ENCODE measurements at regions not wholly inside any gene's neighbourhood (a gene's known extent, or its start where the extent isn't known, plus 50 kb on each side); places are given as distances from the start of the nearest gene placed in this dataset.

DNA sequence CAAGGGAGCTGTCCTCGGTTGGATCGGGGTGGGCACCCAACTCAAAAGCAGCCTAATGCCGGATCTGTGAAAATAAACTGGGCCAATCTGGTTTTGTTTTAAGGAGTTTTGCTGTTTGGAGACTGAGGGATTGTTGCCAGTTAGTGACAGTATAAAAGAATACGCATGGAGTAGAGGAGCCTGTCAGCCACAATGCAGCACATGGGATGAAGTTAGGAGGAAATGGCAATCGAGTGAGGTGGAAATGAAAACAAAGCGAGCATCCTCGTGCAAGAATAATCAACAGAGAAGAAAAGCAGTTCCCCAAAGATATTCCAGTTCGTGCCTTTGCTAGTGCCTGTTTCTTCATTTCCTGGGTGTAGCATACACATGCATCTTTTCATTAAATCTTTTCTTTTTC is 108.4 kb upstream of the RORA start:
- TF ChIP-seq, protein P1, sequence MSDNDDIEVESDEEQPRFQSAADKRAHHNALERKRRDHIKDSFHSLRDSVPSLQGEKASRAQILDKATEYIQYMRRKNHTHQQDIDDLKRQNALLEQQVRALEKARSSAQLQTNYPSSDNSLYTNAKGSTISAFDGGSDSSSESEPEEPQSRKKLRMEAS (CRISPR knock-in tag; IDR thresholded peaks at IDR 0.05), result no peak
- TF ChIP-seq, protein P2, sequence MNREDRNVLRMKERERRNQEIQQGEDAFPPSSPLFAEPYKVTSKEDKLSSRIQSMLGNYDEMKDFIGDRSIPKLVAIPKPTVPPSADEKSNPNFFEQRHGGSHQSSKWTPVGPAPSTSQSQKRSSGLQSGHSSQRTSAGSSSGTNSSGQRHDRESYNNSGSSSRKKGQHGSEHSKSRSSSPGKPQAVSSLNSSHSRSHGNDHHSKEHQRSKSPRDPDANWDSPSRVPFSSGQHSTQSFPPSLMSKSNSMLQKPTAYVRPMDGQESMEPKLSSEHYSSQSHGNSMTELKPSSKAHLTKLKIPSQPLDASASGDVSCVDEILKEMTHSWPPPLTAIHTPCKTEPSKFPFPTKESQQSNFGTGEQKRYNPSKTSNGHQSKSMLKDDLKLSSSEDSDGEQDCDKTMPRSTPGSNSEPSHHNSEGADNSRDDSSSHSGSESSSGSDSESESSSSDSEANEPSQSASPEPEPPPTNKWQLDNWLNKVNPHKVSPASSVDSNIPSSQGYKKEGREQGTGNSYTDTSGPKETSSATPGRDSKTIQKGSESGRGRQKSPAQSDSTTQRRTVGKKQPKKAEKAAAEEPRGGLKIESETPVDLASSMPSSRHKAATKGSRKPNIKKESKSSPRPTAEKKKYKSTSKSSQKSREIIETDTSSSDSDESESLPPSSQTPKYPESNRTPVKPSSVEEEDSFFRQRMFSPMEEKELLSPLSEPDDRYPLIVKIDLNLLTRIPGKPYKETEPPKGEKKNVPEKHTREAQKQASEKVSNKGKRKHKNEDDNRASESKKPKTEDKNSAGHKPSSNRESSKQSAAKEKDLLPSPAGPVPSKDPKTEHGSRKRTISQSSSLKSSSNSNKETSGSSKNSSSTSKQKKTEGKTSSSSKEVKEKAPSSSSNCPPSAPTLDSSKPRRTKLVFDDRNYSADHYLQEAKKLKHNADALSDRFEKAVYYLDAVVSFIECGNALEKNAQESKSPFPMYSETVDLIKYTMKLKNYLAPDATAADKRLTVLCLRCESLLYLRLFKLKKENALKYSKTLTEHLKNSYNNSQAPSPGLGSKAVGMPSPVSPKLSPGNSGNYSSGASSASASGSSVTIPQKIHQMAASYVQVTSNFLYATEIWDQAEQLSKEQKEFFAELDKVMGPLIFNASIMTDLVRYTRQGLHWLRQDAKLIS (CRISPR knock-in tag; IDR thresholded peaks at IDR 0.05; ENCODE audit: borderline replicate concordance), result no peak
- TF ChIP-seq, protein P3, sequence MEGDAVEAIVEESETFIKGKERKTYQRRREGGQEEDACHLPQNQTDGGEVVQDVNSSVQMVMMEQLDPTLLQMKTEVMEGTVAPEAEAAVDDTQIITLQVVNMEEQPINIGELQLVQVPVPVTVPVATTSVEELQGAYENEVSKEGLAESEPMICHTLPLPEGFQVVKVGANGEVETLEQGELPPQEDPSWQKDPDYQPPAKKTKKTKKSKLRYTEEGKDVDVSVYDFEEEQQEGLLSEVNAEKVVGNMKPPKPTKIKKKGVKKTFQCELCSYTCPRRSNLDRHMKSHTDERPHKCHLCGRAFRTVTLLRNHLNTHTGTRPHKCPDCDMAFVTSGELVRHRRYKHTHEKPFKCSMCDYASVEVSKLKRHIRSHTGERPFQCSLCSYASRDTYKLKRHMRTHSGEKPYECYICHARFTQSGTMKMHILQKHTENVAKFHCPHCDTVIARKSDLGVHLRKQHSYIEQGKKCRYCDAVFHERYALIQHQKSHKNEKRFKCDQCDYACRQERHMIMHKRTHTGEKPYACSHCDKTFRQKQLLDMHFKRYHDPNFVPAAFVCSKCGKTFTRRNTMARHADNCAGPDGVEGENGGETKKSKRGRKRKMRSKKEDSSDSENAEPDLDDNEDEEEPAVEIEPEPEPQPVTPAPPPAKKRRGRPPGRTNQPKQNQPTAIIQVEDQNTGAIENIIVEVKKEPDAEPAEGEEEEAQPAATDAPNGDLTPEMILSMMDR (IDR thresholded peaks at IDR 0.05), result no peak
- TF ChIP-seq, protein P4, sequence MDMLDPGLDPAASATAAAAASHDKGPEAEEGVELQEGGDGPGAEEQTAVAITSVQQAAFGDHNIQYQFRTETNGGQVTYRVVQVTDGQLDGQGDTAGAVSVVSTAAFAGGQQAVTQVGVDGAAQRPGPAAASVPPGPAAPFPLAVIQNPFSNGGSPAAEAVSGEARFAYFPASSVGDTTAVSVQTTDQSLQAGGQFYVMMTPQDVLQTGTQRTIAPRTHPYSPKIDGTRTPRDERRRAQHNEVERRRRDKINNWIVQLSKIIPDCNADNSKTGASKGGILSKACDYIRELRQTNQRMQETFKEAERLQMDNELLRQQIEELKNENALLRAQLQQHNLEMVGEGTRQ (CRISPR knock-in tag; IDR thresholded peaks at IDR 0.05), result no peak
- no peak for TF ChIP-seq SP1 (CRISPR knock-in tag; conservative IDR thresholded peaks at IDR 0.05)
- TF ChIP-seq ESRRA (CRISPR knock-in tag; IDR thresholded peaks at IDR 0.05; ENCODE audit: borderline replicate concordance), result no peak
- TF ChIP-seq, protein P5, sequence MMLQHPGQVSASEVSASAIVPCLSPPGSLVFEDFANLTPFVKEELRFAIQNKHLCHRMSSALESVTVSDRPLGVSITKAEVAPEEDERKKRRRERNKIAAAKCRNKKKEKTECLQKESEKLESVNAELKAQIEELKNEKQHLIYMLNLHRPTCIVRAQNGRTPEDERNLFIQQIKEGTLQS (CRISPR knock-in tag; conservative IDR thresholded peaks at IDR 0.05), result no peak
- no peak for TF ChIP-seq CREM (CRISPR knock-in tag; IDR thresholded peaks at IDR 0.05)
- no peak for TF ChIP-seq MYBL2 (CRISPR knock-in tag; IDR thresholded peaks at IDR 0.05)
- no peak for TF ChIP-seq ETV6 (CRISPR knock-in tag; IDR thresholded peaks at IDR 0.05)
- TF ChIP-seq, protein P6, sequence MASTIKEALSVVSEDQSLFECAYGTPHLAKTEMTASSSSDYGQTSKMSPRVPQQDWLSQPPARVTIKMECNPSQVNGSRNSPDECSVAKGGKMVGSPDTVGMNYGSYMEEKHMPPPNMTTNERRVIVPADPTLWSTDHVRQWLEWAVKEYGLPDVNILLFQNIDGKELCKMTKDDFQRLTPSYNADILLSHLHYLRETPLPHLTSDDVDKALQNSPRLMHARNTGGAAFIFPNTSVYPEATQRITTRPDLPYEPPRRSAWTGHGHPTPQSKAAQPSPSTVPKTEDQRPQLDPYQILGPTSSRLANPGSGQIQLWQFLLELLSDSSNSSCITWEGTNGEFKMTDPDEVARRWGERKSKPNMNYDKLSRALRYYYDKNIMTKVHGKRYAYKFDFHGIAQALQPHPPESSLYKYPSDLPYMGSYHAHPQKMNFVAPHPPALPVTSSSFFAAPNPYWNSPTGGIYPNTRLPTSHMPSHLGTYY (CRISPR knock-in tag; IDR thresholded peaks at IDR 0.05), result no peak
- TF ChIP-seq NFYB (CRISPR knock-in tag; conservative IDR thresholded peaks at IDR 0.05; ENCODE audit: low read depth), result no peak
- TF ChIP-seq, protein P7, sequence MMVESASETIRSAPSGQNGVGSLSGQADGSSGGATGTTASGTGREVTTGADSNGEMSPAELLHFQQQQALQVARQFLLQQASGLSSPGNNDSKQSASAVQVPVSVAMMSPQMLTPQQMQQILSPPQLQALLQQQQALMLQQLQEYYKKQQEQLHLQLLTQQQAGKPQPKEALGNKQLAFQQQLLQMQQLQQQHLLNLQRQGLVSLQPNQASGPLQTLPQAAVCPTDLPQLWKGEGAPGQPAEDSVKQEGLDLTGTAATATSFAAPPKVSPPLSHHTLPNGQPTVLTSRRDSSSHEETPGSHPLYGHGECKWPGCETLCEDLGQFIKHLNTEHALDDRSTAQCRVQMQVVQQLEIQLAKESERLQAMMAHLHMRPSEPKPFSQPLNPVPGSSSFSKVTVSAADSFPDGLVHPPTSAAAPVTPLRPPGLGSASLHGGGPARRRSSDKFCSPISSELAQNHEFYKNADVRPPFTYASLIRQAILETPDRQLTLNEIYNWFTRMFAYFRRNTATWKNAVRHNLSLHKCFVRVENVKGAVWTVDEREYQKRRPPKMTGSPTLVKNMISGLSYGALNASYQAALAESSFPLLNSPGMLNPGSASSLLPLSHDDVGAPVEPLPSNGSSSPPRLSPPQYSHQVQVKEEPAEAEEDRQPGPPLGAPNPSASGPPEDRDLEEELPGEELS (CRISPR knock-in tag; IDR thresholded peaks at IDR 0.05), result no peak

Measured in WTC11 (cell line).